K562 (cell line): ENCODE measurements at regions not wholly inside any gene's neighbourhood (a gene's known extent, or its start where the extent isn't known, plus 50 kb on each side); places are given as distances from the start of the nearest gene placed in this dataset.

Source experiments
- ATAC-seq: fragments of 200-7000 bp; cut with Tn5 transposase; 3 replicates; pipeline ENCODE4 v1.9.1; 2020; ENCODE audit warnings: moderate library complexity
- BruUV-seq: library from RNA; stranded (reverse); fragments of 400-500 nt; replicated peaks from 2 replicates; lab custom pipeline; 2021; lab: Mats Ljungman, UMichigan
- CTCF ChIA-PET: fragments of 300-600 bp; formaldehyde crosslinking; extraction: SDS; loops from one replicate; lab custom pipeline; 2021; ENCODE audit warnings: low intra/inter-chr PET ratio; lab: Yijun Ruan, JAX
- POLR2A ChIA-PET: fragments of 300-600, 350-650 bp; sonication (Branson Sonifier 250); formaldehyde crosslinking; extraction: SDS; loops from one replicate; lab custom pipeline; 2021; ENCODE audit warnings: antibody characterized with exemption, inconsistent platforms; lab: Yijun Ruan, JAX
- DNase-seq, 4 experiments: peaks; one replicate each; pipeline versions ENCODE4 v3.0.0 to v3.0.0-alpha.2; 2011 to 2018; ENCODE audit warnings: low spot score in 3 of 4, mixed read lengths in 3 of 4; ENCODE audit errors: extremely low read depth in 1 of 4
- FAIRE-seq: peaks from 2 replicates; lab custom pipeline; 2011; peaks lifted over from hg19 to GRCh38; lab: Jason Lieb, UNC
- H2AFZ ChIP-seq: 2 replicates; pipeline ENCODE4 v1.6.0; 2011; ENCODE audit warnings: low read depth, low read length, control low read depth, inconsistent platforms
- H3K27ac ChIP-seq: fragments of 200-600 bp; 3 replicates; pipeline ENCODE4 v1.8.0; 2011; ENCODE audit warnings: low read depth, mild to moderate bottlenecking, control low read depth, inconsistent platforms, low read length, moderate library complexity, mixed read lengths; ENCODE audit errors: extremely low read depth
- H3K27me3 ChIP-seq, 2 experiments: fragments of 300-600 bp in 1 of 2; 2 replicates in 1 of 2; 3 replicates in 1 of 2; pipeline versions ENCODE4 v1.6.0 to v1.8.0; 2011; ENCODE audit warnings: inconsistent platforms in 2 of 2, low read length in 2 of 2, mild to moderate bottlenecking in 1 of 2, mixed read lengths in 1 of 2, moderate library complexity in 1 of 2; ENCODE audit not compliant: control insufficient read depth in 2 of 2, insufficient read depth in 2 of 2
- H3K36me3 ChIP-seq: fragments of 300-600 bp; 3 replicates; pipeline ENCODE4 v1.8.0; 2011; ENCODE audit warnings: mild to moderate bottlenecking, low read length, inconsistent platforms; ENCODE audit not compliant: control insufficient read depth, insufficient read depth
- H3K4me1 ChIP-seq, 2 experiments: fragments of 200-600 bp in 1 of 2; replicated peaks in 1 of 2; 2 replicates in 1 of 2; 3 replicates in 1 of 2; pipeline versions ENCODE4 v1.5.1 to v1.8.0; 2011; ENCODE audit warnings: inconsistent platforms in 2 of 2, low read length in 2 of 2, mild to moderate bottlenecking in 1 of 2, mixed read lengths in 1 of 2, moderate library complexity in 1 of 2; ENCODE audit not compliant: control insufficient read depth in 2 of 2, insufficient read depth in 2 of 2
- H3K4me2 ChIP-seq: 2 replicates; pipeline ENCODE4 v1.6.1; 2011; ENCODE audit warnings: low read length, control low read depth, inconsistent platforms, mixed read lengths; ENCODE audit not compliant: insufficient read depth
- H3K4me3 ChIP-seq: fragments of 200-600 bp; sonication (generic), shearing (Covaris generic); 2 replicates; pipeline ENCODE4 v1.5.1; 2016; ENCODE audit warnings: control low read depth, inconsistent platforms
- H3K79me2 ChIP-seq: fragments of 200-600 bp; 3 replicates; pipeline ENCODE4 v1.8.0; 2011; ENCODE audit warnings: low read length, inconsistent platforms; ENCODE audit not compliant: control insufficient read depth, insufficient read depth
- H3K9ac ChIP-seq, 2 experiments: 2 replicates each; pipeline versions ENCODE4 v1.6.0 to v1.6.1; 2011; ENCODE audit warnings: low read depth in 2 of 2, low read length in 2 of 2, control low read depth in 1 of 2, inconsistent platforms in 1 of 2, mild to moderate bottlenecking in 1 of 2, mixed read lengths in 1 of 2; ENCODE audit not compliant: insufficient read depth in 1 of 2
- H3K9me1 ChIP-seq: one replicate; pipeline ENCODE4 v1.6.0; 2011; ENCODE audit warnings: inconsistent platforms, mild to moderate bottlenecking, low read length, moderate library complexity; ENCODE audit not compliant: control insufficient read depth, insufficient read depth
- H3K9me3 ChIP-seq: replicated peaks from 2 replicates; pipeline ENCODE4 v1.5.1; 2011; ENCODE audit warnings: low read depth, low read length, inconsistent platforms; ENCODE audit not compliant: control insufficient read depth, insufficient read depth
- H4K20me1 ChIP-seq: replicated peaks from 2 replicates; pipeline ENCODE4 v1.6.1; 2011; ENCODE audit warnings: low read length, inconsistent platforms, mixed read lengths; ENCODE audit not compliant: control insufficient read depth, insufficient read depth
- ARNT ChIP-seq, 2 experiments: fragments of 450-650 bp; IDR thresholded peaks; 2 replicates each; pipeline ENCODE4 v1.6.1; 2016; ENCODE audit warnings: mild to moderate bottlenecking in 1 of 2
- POLR2B ChIP-seq: fragments of 450-650 bp; IDR thresholded peaks from 2 replicates; pipeline ENCODE4 v1.6.1; 2018; ENCODE audit warnings: low read depth; ENCODE audit not compliant: partially characterized antibody
- ZKSCAN1 ChIP-seq: fragments of 150-350 bp; IDR thresholded peaks from 2 replicates; pipeline ENCODE4 v1.6.1; 2016; ENCODE audit warnings: low read depth, low read length
- WGBS: fragments of 100-300 bp; shearing (Covaris generic); methylation state at CpG from one replicate; pipeline ENCODE4 v1.1.6; 2016; ENCODE audit warnings: low coverage, mixed read lengths; ENCODE audit not compliant: insufficient coverage; ENCODE audit errors: missing lambda C conversion rate; 5-methylcytosine and 5-hydroxymethylcytosine counted together
- in situ Hi-C: fragments of 300-500 bp; cut with MboI; formaldehyde crosslinking; loops from 4 replicates; pipeline ENCODE4 v1.15.0; 2018; ENCODE audit warnings: inconsistent platforms, mixed read lengths
- intact Hi-C: fragments of 100-400 bp; cut with micrococcal nuclease; formaldehyde crosslinking; loops from 2 replicates; pipeline ENCODE4 v1.14.2; 2022
- TF ChIP-seq, protein P1 (sequence below), 2 experiments: fragments of 450-650 bp; formaldehyde crosslinking in 1 of 2; IDR thresholded peaks; 2 replicates each; pipeline versions ENCODE4 v1.4.0 to v1.6.1; 2014 to 2020; ENCODE audit warnings: mild to moderate bottlenecking in 2 of 2, borderline replicate concordance in 1 of 2, low read depth in 1 of 2
- TF ChIP-seq, protein P2 (sequence below): fragments of 250-450 bp; sonication (Bioruptor Pico); IDR thresholded peaks from 2 replicates; pipeline ENCODE4 v1.8.0; 2022; ENCODE audit warnings: inconsistent platforms, mild to moderate bottlenecking, moderate library complexity, borderline replicate concordance

- intact Hi-C loops: no loop called here
- no peak overlapping the region for H3K9ac ChIP-seq
- ATAC-seq: no peak
- BruUV-seq: no TSS peak
- H2AFZ ChIP-seq: no peak overlapping the region
- no peaks in the 10 kb centered on the region for H4K20me1 ChIP-seq
- H3K9me1 ChIP-seq: no peaks in the 10 kb centered on the region
- POLR2A ChIA-PET: no interaction called here
- FAIRE-seq: no peak
- H3K4me2 ChIP-seq: no peak overlapping the region
- no peaks in the 10 kb centered on the region for H3K9me3 ChIP-seq
- H3K79me2 ChIP-seq: no peaks in the 10 kb centered on the region
- TF ChIP-seq ZKSCAN1: no peak
- H3K4me3 ChIP-seq: no peak overlapping the region
- no peak overlapping the region for H3K27ac ChIP-seq
- H3K27me3 ChIP-seq: no peaks in the 10 kb centered on the region
- CTCF ChIA-PET: no interaction called here
- in situ Hi-C loops: no loop called here
- WGBS: 0% methylated on average over 2 of the region's 2 CpGs
- no peak for DNase-seq
- H3K36me3 ChIP-seq: no peaks in the 10 kb centered on the region
- H3K4me1 ChIP-seq: no peaks in the 10 kb centered on the region
Observed at GRCh38 chr7:9030976-9031375, 597.6 kb downstream of the NXPH1 start.

DNA sequence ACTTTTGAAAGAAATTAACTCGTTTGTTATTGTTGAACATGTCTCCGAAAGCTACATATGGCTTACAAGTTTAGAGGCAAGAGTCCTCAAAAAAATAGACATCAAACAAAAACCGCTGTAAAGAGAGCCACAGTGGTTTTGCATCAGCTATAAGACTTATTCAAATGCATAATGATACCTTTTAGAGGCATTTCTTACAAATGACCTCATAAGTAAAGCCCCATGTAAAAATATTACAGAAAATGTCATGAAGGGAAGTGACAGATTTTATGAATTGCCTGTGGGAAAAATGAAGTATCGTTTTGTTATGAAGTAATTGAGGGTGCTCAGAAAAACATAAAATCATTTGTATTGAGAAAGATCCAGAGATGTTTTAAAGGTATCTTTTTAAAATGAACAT lies 598.0 kb downstream of the NXPH1 start:
- H2AFZ ChIP-seq: no peak overlapping the region
- FAIRE-seq (no peak), ATAC-seq (no peak), DNase-seq (no peak)
- CTCF ChIA-PET: no interaction called here
- no peaks in the 10 kb centered on the region for H3K79me2 ChIP-seq
- no peaks in the 10 kb centered on the region for H3K9me3 ChIP-seq
- no peaks in the 10 kb centered on the region for H3K4me1 ChIP-seq
- H3K9ac ChIP-seq: no peak overlapping the region
- intact Hi-C loops: no loop called here
- POLR2A ChIA-PET: no interaction called here
- H3K4me3 ChIP-seq: no peak overlapping the region
- H4K20me1 ChIP-seq: no peaks in the 10 kb centered on the region
- WGBS: 4% methylated on average over 4 of the region's 4 CpGs
- H3K27ac ChIP-seq: no peak overlapping the region
- BruUV-seq: no TSS peak
- no peaks in the 10 kb centered on the region for H3K27me3 ChIP-seq
- in situ Hi-C loops: no loop called here
- no peak overlapping the region for H3K4me2 ChIP-seq
- no peaks in the 10 kb centered on the region for H3K9me1 ChIP-seq
- no peaks in the 10 kb centered on the region for H3K36me3 ChIP-seq
- TF ChIP-seq, protein P1, sequence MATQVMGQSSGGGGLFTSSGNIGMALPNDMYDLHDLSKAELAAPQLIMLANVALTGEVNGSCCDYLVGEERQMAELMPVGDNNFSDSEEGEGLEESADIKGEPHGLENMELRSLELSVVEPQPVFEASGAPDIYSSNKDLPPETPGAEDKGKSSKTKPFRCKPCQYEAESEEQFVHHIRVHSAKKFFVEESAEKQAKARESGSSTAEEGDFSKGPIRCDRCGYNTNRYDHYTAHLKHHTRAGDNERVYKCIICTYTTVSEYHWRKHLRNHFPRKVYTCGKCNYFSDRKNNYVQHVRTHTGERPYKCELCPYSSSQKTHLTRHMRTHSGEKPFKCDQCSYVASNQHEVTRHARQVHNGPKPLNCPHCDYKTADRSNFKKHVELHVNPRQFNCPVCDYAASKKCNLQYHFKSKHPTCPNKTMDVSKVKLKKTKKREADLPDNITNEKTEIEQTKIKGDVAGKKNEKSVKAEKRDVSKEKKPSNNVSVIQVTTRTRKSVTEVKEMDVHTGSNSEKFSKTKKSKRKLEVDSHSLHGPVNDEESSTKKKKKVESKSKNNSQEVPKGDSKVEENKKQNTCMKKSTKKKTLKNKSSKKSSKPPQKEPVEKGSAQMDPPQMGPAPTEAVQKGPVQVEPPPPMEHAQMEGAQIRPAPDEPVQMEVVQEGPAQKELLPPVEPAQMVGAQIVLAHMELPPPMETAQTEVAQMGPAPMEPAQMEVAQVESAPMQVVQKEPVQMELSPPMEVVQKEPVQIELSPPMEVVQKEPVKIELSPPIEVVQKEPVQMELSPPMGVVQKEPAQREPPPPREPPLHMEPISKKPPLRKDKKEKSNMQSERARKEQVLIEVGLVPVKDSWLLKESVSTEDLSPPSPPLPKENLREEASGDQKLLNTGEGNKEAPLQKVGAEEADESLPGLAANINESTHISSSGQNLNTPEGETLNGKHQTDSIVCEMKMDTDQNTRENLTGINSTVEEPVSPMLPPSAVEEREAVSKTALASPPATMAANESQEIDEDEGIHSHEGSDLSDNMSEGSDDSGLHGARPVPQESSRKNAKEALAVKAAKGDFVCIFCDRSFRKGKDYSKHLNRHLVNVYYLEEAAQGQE (IDR thresholded peaks at IDR 0.05; ENCODE audit: borderline replicate concordance): no peak
- TF ChIP-seq, protein P1 (CRISPR knock-in tag; IDR thresholded peaks at IDR 0.05; ENCODE audit: low read depth): no peak
- TF ChIP-seq ARNT (IDR thresholded peaks at IDR 0.05) (no peak), POLR2B (no peak)
- TF ChIP-seq, protein P2, sequence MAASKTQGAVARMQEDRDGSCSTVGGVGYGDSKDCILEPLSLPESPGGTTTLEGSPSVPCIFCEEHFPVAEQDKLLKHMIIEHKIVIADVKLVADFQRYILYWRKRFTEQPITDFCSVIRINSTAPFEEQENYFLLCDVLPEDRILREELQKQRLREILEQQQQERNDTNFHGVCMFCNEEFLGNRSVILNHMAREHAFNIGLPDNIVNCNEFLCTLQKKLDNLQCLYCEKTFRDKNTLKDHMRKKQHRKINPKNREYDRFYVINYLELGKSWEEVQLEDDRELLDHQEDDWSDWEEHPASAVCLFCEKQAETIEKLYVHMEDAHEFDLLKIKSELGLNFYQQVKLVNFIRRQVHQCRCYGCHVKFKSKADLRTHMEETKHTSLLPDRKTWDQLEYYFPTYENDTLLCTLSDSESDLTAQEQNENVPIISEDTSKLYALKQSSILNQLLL (CRISPR knock-in tag): no peak
